GM19395 (cell line): ENCODE measurements at regions not wholly inside any gene's neighbourhood (a gene's known extent, or its start where the extent isn't known, plus 50 kb on each side); places are given as distances from the start of the nearest gene placed in this dataset.

ENCODE experiments used
- ATAC-seq: cut with Tn5 transposase; IDR thresholded peaks from one replicate; pipeline ENCODE4 v1.9.1; 2021; ENCODE audit warnings: mild to moderate bottlenecking, moderate library complexity; ENCODE audit not compliant: unreplicated experiment

- no peak for ATAC-seq
Observed at GRCh38 chr20:7378864-7379605, 561.2 kb downstream of the HAO1 start.

- ATAC-seq: no peak
Observed at GRCh38 chr20:7379621-7380220, 560.5 kb downstream of the HAO1 start.

GRCh38 chr20:7383216-7383615, 557.0 kb downstream of the HAO1 start:
- no peak for ATAC-seq

GRCh38 chr20:7387638-7388193, 552.5 kb downstream of the HAO1 start:
- ATAC-seq: no peak

GRCh38 chr20:7389216-7389615, 551.0 kb downstream of the HAO1 start:
- no peak for ATAC-seq

- ATAC-seq: no peak
Observed at GRCh38 chr20:7392542-7393206, 547.6 kb downstream of the HAO1 start.

GRCh38 chr20:7399114-7399513, 541.1 kb downstream of the HAO1 start:
- ATAC-seq: no peak

- ATAC-seq: no peak
Observed at GRCh38 chr20:7399575-7399974, 540.7 kb downstream of the HAO1 start.

GRCh38 chr20:7406671-7407070, 533.6 kb downstream of the HAO1 start:
- ATAC-seq: no peak

GRCh38 chr20:7410150-7410549, 530.1 kb downstream of the HAO1 start:
- no peak for ATAC-seq

GRCh38 chr20:7411075-7411474, 529.2 kb downstream of the HAO1 start:
- ATAC-seq: no peak

- no peak for ATAC-seq
Observed at GRCh38 chr20:7415427-7415826, 524.8 kb downstream of the HAO1 start.

GRCh38 chr20:7416382-7416781, 523.9 kb downstream of the HAO1 start:
- no peak for ATAC-seq

- ATAC-seq: no peak
Observed at GRCh38 chr20:7420345-7420744, 519.9 kb downstream of the HAO1 start.

- ATAC-seq: no peak
Observed at GRCh38 chr20:7426890-7427496, 513.3 kb downstream of the HAO1 start.

- no peak for ATAC-seq
Observed at GRCh38 chr20:7428946-7429345, 511.3 kb downstream of the HAO1 start.

GRCh38 chr20:7432612-7433011, 507.6 kb downstream of the HAO1 start:
- ATAC-seq: no peak

GRCh38 chr20:7437311-7437710, 502.9 kb downstream of the HAO1 start:
- no peak for ATAC-seq

GRCh38 chr20:7449269-7449668, 491.0 kb downstream of the HAO1 start:
- no peak for ATAC-seq

- ATAC-seq: no peak
Observed at GRCh38 chr20:7452890-7453289, 487.4 kb downstream of the HAO1 start.

GRCh38 chr20:7454047-7454446, 486.2 kb downstream of the HAO1 start:
- ATAC-seq: no peak
